Tibial artery (tissue), 4 donors: ENCODE measurements at regions not wholly inside any gene's neighbourhood (a gene's known extent, or its start where the extent isn't known, plus 50 kb on each side); places are given as distances from the start of the nearest gene placed in this dataset.

Source experiments
- DNase-seq, 2 donors: peaks; one replicate each; pipeline ENCODE4 v3.0.0-alpha.2; 2019
- H3K27ac ChIP-seq, 2 donors: fragments of 200-600 bp; sonication (generic) in 1 of 2; 1 replicate in 1 of 2; 2 replicates in 1 of 2; pipeline ENCODE4 v1.5.1; 2018 to 2019; ENCODE audit warnings: mild to moderate bottlenecking in 1 of 2
- H3K27me3 ChIP-seq, 2 donors: fragments of 200-600 bp; sonication (generic) in 1 of 2; one replicate each; pipeline versions ENCODE4 v1.5.1 to v1.6.0; 2016 to 2019
- H3K36me3 ChIP-seq, 3 donors: fragments of 200-600 bp; sonication (generic) in 2 of 3; one replicate each; pipeline ENCODE4 v1.5.1; 2016 to 2019; ENCODE audit warnings: mild to moderate bottlenecking in 2 of 3
- H3K4me1 ChIP-seq, 4 donors: fragments of 200-600 bp; sonication (generic) in 2 of 4; 1 replicate in 3 of 4; 2 replicates in 1 of 4; pipeline ENCODE4 v1.5.1; 2016 to 2019
- H3K4me3 ChIP-seq, 2 donors: fragments of 200-600 bp; sonication (generic) in 1 of 2; 1 replicate in 1 of 2; 2 replicates in 1 of 2; pipeline ENCODE4 v1.5.1; 2018 to 2019; ENCODE audit warnings: mild to moderate bottlenecking in 2 of 2
- H3K9me3 ChIP-seq, 3 donors: fragments of 200-600 bp; sonication (generic) in 1 of 3; one replicate each; pipeline ENCODE4 v1.5.1; 2016 to 2019
- intact Hi-C: fragments of 100-400 bp; cut with DNase I; formaldehyde crosslinking; loops from one replicate; pipeline ENCODE4 v1.15.0; 2023; ENCODE audit warnings: low total_unique reads
- TF ChIP-seq, protein P1 (sequence below), 2 experiments: fragments of 200-600 bp in 1 of 2; fragments of 450-650 bp in 1 of 2; IDR thresholded peaks; one replicate each; pipeline ENCODE4 v1.5.1; 2017 to 2019; ENCODE audit warnings: antibody characterized with exemption in 2 of 2, mild to moderate bottlenecking in 1 of 2, moderate library complexity in 1 of 2

DNA sequence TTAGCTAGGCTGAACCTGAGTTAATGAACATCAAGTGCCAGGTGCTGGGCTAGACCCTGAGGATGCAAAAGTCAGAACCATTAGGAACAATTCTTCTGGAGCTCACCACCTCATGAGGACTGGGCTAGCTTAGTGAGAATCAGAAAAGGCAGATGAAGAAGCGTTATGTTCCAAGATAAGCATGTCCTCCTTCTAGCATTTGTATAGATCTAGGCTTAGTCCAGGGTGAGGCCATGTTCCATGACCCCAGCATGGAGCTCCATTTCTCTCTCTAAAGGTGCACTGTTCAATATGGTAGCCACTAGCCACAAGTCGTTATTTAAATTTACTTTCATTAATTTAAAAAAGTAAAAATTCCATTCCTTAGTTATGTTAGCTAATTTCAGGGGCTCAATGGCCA is 365.3 kb upstream of the CCL2 start:
- Histone ChIP-seq H3K4me3 (no peak overlapping the region), H3K36me3 (no peaks in the 10 kb centered on the region), H3K27me3 (no peaks in the 10 kb centered on the region), H3K4me1 (no peaks in the 10 kb centered on the region), H3K9me3 (no peaks in the 10 kb centered on the region), H3K27ac (no peak overlapping the region)
- no peak for DNase-seq
- intact Hi-C loops = no loop called here
- TF ChIP-seq, protein P1, sequence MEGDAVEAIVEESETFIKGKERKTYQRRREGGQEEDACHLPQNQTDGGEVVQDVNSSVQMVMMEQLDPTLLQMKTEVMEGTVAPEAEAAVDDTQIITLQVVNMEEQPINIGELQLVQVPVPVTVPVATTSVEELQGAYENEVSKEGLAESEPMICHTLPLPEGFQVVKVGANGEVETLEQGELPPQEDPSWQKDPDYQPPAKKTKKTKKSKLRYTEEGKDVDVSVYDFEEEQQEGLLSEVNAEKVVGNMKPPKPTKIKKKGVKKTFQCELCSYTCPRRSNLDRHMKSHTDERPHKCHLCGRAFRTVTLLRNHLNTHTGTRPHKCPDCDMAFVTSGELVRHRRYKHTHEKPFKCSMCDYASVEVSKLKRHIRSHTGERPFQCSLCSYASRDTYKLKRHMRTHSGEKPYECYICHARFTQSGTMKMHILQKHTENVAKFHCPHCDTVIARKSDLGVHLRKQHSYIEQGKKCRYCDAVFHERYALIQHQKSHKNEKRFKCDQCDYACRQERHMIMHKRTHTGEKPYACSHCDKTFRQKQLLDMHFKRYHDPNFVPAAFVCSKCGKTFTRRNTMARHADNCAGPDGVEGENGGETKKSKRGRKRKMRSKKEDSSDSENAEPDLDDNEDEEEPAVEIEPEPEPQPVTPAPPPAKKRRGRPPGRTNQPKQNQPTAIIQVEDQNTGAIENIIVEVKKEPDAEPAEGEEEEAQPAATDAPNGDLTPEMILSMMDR (IDR thresholded peaks at IDR 0.05) = no peak

DNA sequence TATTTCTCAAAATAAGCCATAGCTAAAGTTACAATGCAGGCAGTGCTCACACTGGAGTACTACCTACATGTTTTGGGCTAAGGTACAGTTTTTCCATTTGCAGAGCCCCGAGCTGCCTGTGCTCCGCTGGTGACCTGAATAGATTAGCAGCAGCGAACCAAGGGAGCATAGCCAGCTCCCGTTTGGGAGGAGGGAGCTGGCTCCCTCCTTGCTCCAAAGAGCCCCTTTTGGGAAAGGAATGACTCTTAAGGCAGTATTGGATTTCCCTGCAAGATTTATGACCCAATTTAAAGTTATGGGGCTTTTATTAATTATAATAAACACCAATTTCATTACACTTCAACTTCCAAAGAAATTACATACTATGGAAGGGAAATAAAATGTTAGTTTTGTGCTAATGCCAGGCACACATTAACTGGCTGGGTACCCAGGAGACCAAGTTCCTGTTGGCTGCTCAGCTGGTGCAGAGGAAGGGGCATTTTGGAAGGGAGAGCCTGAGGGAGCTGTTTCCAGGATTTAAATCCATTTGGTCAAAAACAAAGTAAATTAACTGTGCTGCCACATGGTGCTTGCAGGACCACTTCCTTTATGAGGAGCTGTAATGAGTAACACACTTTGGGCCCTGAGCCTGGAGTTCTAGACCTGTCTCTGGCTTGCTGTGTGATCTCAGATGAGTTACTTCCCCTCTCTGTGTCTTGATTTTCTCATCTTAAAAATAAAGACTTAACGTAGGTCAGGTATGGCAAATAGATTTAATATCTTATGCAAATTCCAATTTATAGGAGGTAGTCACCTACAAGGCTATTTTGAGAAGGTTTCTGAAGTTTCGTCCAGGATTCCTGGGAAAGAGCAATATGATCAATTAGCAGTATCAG is 362.1 kb upstream of the CCL2 start:
- Histone ChIP-seq H3K27ac (no peak overlapping the region), H3K4me3 (no peak overlapping the region), H3K27me3 (peaks cover 0 to 4% of the 10 kb centered on the region in 2 donors), H3K4me1 (no peaks in the 10 kb centered on the region), H3K36me3 (no peaks in the 10 kb centered on the region), H3K9me3 (no peaks in the 10 kb centered on the region)
- TF ChIP-seq, protein P1 (IDR thresholded peaks at IDR 0.05) = no peak
- intact Hi-C loops = no loop called here
- DNase-seq = no peak

DNA sequence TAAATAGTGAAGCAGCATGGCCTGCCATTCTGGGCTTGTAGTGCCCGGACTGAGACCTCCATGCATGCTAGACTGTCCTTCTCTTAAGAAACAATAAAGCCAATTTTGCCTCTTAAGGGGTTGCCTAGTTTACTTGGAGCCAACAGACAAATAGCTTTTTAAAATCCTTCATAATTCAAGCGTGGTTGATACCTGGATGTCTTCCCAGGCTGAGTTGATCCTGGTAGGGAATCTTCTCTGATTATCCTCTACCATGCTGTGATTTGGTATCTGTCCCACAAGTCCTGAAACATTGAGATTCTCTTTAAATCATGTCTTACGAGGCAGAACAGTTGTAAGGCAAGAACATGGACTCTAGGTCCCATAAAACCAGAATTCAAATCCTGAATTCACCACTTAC is 359.6 kb upstream of the CCL2 start:
- no peaks in the 10 kb centered on the region for H3K36me3 ChIP-seq
- no peaks in the 10 kb centered on the region for H3K9me3 ChIP-seq
- peaks cover 0 to 4% of the 10 kb centered on the region in 2 donors for H3K27me3 ChIP-seq
- no peak overlapping the region for H3K4me3 ChIP-seq
- intact Hi-C loops = no loop called here
- H3K4me1 ChIP-seq = no peaks in the 10 kb centered on the region
- no peak for DNase-seq
- no peak overlapping the region for H3K27ac ChIP-seq
- TF ChIP-seq, protein P1 (IDR thresholded peaks at IDR 0.05) = no peak

DNA sequence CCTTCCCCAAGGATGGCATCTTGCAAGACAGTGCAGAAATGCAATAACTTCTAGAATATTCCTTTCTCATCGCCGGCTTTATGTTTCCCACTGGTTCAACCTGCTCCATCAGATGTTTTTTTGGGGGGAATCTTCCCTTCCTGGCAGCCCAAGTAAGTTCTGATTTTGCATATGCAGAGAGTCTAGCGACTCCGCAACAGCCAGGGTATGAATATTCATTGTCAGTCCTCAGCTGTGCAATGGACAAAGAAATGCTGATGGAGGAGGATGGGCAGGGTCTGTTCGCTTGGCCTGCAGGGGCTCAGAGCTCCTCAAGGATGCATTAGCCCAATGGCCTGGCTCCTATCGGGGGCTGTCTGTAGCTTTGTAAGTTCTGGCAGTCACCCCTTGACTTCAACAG is 358.8 kb upstream of the CCL2 start:
- TF ChIP-seq, protein P1 (IDR thresholded peaks at IDR 0.05) = no peak
- Histone ChIP-seq H3K4me1 (no peaks in the 10 kb centered on the region), H3K9me3 (no peaks in the 10 kb centered on the region), H3K27me3 (peaks cover 0 to 4% of the 10 kb centered on the region in 2 donors), H3K4me3 (no peak overlapping the region), H3K27ac (no peak overlapping the region), H3K36me3 (no peaks in the 10 kb centered on the region)
- intact Hi-C loops = no loop called here
- DNase-seq = no peak

DNA sequence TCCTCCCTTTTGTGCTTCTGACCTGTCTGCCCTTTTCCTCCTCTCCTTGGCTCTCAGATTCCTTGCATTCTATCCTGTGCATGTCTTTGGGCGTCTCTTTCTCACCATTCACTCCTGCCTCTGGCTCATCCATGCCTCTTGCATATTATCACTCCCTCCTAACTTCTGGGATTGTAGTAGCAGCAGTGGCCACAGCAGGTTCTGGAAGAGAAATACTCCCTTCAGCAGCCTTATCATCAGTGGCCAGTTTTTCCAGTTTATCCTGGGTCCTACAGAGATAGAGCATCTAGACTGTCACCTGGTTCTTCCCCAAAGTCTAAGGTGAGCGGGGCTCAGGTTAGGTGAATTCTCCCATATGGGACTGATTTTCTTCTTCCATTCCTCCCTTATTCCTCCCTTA is 354.0 kb upstream of the CCL2 start:
- intact Hi-C loops = no loop called here
- TF ChIP-seq, protein P1 (IDR thresholded peaks at IDR 0.05) = no peak
- peaks cover 0 to 4% of the 10 kb centered on the region in 2 donors for H3K27me3 ChIP-seq

More for the DNA sequence above, 354.0 kb upstream of the CCL2 start:
- Histone ChIP-seq H3K36me3 (no peaks in the 10 kb centered on the region), H3K4me1 (no peaks in the 10 kb centered on the region), H3K4me3 (no peak overlapping the region), H3K9me3 (no peaks in the 10 kb centered on the region), H3K27ac (no peak overlapping the region)
- no peak for DNase-seq
